ENCODE measurements at regions not wholly inside any gene's neighbourhood (a gene's known extent, or its start where the extent isn't known, plus 50 kb on each side); places are given as distances from the start of the nearest gene placed in this dataset.

DNA sequence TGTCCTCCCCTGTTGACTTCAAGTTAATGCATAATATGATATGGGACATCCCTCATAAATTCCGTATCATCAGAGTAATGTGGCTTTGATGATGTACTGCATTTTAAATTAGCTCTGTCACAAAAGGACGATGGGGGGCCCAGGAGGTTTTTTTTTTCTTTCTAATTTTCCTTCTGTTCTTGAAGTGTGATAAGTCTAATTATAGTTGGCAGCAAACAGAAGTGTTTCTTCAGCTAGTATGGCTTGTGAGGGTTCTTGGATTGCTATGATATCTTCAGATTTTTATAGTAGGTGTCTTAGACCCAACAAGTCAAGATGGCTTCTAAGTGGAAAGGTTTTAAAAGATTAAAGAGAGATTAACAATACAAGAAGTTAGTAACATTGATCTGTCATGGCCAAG, 796.2 kb upstream of the RBFOX1 start (continued):
- TF ChIP-seq ZNF462 (CRISPR knock-in tag; IDR thresholded peaks at IDR 0.05) (no peak), EZH2phosphoT487 (IDR thresholded peaks at IDR 0.05; ENCODE audit: unreplicated experiment) (no peak), EZH2 (IDR thresholded peaks at IDR 0.05; ENCODE audit: low read depth, unreplicated experiment) (no peak), ZNF331 (CRISPR knock-in tag; IDR thresholded peaks at IDR 0.05; ENCODE audit: low read depth) (no peak), JUNB (IDR thresholded peaks at IDR 0.05; ENCODE audit: unreplicated experiment) (no peak), ETS1 (IDR thresholded peaks at IDR 0.05) (no peak), REST (IDR thresholded peaks at IDR 0.05; ENCODE audit: unreplicated experiment) (no peak), ZNF114 (CRISPR knock-in tag; IDR thresholded peaks at IDR 0.05) (no peak)
